Choroid plexus epithelial cell (primary cell): ENCODE measurements at regions not wholly inside any gene's neighbourhood (a gene's known extent, or its start where the extent isn't known, plus 50 kb on each side); places are given as distances from the start of the nearest gene placed in this dataset.
A peak's percentile ranks its signal among the peaks of the same experiment; 100 is the strongest.

Experiments
- DNase-seq: peaks from one replicate; pipeline ENCODE4 v3.0.0-alpha.2; 2010; ENCODE audit warnings: low read depth
- H3K4me3 ChIP-seq: 2 replicates; pipeline ENCODE4 v1.5.1; 2011; ENCODE audit warnings: low read depth, mild to moderate bottlenecking, control low read depth, low read length, moderate library complexity
- CTCF ChIP-seq: conservative IDR thresholded peaks from 2 replicates; pipeline ENCODE4 v1.5.1; 2011; ENCODE audit warnings: low read depth, mild to moderate bottlenecking, control low read depth, inconsistent platforms, low read length, moderate library complexity

GRCh38 chr13:48784916-48785548, 131.3 kb downstream of the CYSLTR2 start:
- no peak for TF ChIP-seq CTCF
- peak; percentile 24 for DNase-seq
- H3K4me3 ChIP-seq, result no peak overlapping the region

GRCh38 chr13:48790199-48790598, 136.5 kb downstream of the CYSLTR2 start:
- DNase-seq, result peak; percentile 56
- no peak overlapping the region for H3K4me3 ChIP-seq
- TF ChIP-seq CTCF, result no peak

- DNase-seq, result no peak
- H3K4me3 ChIP-seq, result no peak overlapping the region
- no peak for TF ChIP-seq CTCF
Measured at GRCh38 chr13:48790966-48791365, 137.2 kb downstream of the CYSLTR2 start.

GRCh38 chr13:48797127-48797526, 143.4 kb downstream of the CYSLTR2 start:
- no peak for TF ChIP-seq CTCF
- DNase-seq, result no peak
- H3K4me3 ChIP-seq, result no peak overlapping the region

GRCh38 chr13:48797761-48798160, 144.0 kb downstream of the CYSLTR2 start:
- no peak for DNase-seq
- no peak overlapping the region for H3K4me3 ChIP-seq
- TF ChIP-seq CTCF, result no peak

GRCh38 chr13:48798180-48798579, 144.5 kb downstream of the CYSLTR2 start:
- no peak for TF ChIP-seq CTCF
- no peak overlapping the region for H3K4me3 ChIP-seq
- no peak for DNase-seq

GRCh38 chr13:48801255-48801654, 147.5 kb downstream of the CYSLTR2 start:
- TF ChIP-seq CTCF, result no peak
- H3K4me3 ChIP-seq, result no peak overlapping the region
- no peak for DNase-seq
